ENCODE measurements at regions not wholly inside any gene's neighbourhood (a gene's known extent, or its start where the extent isn't known, plus 50 kb on each side); places are given as distances from the start of the nearest gene placed in this dataset.
"Not testable (repeated sequence)": the region's sequence is repeated elsewhere in the genome, so short reads cannot be mapped to it uniquely, and the experiment has no call there.

DNA sequence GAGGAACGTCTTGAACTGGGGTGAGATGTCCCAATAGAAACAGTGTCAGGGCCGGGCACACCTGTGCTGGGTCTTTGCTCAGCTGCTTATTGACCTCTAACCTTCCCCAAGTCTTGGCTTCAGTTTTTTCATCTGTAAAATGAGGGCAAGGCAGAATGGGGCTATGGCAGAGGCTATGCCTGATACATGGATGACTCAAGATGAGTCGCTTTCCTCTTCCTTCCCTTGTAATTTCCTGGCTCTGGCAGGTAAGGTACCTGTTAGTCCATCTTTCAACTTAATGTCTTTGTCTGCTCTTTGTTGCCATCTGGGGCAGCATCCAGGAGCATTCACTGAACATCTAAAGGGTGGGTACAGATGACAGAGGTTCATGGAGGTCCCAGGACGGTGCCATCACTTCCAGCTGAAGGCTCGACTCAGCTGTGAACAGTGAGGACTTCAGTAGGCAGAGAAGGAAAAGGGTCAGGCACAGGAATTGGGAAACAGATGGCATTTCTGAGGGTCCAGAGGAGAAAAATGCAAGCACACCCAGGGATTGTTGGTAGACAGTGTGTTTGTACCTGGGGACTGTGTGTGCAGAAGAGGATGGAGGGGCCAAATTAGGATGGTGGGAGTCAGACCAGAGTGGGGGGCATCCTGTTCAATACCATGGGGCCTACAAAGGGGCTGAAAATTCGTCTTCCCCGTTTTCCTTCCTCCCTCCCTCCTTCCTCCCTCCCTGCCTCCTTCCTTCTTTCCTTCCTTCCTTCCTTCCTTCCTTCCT is 268.3 kb downstream of the VRK1 start:
- ATAC-seq, result no peak
- no peak for DNase-seq
- intact Hi-C loops (cut with DNase I), result no loop called here

DNA sequence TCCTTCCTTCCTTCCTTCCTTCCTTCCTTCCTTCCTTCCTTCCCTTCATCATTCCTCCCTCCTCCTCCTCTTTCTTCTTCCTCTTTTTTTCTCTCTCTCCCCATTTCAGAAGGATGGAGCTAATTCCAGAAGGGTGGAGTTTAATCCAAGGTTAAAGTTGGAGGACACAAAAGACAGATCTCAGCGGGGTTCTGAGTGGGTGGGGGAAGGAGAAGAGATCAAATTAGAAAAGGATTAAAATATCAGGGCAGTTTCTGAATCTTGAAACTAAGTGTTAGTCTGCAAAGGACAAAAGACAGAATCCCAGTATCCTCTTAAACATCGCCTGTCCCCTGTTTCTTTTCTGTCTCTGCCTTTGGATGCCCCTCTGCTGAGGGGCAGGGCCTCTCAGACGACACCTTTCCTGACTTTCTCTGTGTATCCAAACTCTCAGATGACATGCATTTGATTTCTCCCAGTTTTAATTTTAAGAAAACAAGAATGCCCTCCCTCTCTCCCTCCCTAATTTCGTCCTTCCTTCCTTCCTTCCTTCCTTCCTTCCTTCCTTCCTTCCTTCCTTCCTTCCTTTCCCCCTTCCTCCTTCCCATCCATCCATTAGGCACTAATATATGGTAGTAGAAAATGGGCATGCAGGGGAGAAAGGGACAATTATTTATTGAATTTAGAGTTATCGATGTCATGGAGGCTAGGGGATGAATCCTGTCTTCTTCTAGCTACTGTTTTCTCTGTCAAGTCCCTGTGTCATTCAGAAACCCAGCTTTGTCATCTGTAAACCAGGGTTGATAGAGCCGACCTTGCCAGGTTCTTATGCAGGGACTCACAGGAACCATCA is 269.1 kb downstream of the VRK1 start:
- DNase-seq (no peak), ATAC-seq (no peak)
- intact Hi-C loops (cut with DNase I), result no loop called here

GRCh38 chr14:97068293-97068692 is 271.1 kb downstream of the VRK1 start:
- DNase-seq; intact Hi-C loops (cut with DNase I); ATAC-seq: not testable (repeated sequence)

DNA sequence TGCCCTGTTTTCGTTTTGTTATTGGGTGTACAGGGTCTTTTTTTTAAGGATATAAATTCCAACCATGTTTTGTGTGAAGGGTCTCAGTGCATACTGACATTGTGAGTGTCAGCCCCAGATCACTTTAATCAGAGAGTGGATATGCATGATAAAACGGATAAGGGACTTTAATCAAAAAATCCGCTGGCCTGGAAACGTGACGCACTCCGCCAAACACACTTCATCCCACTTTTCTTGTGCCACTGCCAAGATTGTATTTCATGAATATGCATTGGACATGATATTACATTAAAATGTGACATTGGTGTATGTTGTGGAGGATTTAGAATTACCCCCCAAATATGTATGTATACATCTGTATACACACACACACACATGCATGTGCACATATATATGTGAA is 273.1 kb downstream of the VRK1 start:
- intact Hi-C loops (cut with DNase I), result no loop called here
- DNase-seq (no peak), ATAC-seq (no peak)

- ATAC-seq (no peak), DNase-seq (no peak)
- intact Hi-C loops (cut with DNase I), result no loop called here
Observed at GRCh38 chr14:97071177-97071576, 274.0 kb downstream of the VRK1 start.

DNA sequence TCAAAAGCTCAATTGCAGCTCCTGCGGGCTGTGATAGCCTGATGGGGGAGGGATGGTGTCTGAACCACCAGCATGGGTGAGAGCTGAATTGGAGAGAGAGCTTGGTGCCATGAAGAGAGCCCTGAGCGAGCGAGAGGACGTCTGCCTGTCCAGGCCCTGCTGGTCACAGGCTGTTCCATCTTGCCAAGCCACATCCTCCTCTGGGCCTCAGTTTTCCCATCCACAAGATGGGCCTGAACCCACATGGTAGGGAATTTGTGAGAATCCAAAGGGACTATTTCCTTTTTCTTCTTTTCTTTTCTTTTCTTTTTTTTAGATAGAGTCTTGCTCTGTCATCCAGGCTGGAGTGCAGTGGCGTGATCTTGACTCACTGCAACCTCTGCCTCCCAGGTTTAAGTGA is 276.4 kb downstream of the VRK1 start:
- intact Hi-C loops (cut with DNase I), result no loop called here
- DNase-seq, result no peak

GRCh38 chr14:97074456-97074855 is 277.3 kb downstream of the VRK1 start:
- ATAC-seq, result no peak
- intact Hi-C loops (cut with DNase I), result no loop called here
- no peak for DNase-seq

More for the DNA sequence above, 276.4 kb downstream of the VRK1 start:
- ATAC-seq, result no peak

DNA sequence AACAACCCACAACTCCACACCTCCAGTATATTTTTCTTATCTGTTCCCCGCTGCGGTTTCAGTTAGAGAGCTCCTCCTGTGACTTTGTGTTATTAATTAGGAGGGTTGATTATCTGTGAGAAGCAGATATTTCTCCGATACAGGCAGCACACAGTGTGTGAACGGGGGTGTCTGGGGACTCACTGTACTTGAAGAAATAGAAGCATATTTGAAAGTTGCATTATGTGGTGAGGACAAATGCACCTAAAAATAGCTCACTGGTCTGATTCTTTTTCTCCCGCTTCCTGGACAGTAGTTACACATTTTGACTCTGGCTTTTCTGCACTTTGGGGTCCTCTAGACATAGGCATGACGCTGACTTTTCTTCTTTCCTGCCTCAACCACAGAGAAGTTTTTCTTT is 277.7 kb downstream of the VRK1 start:
- ATAC-seq, result no peak
- DNase-seq, result no peak
- intact Hi-C loops (cut with DNase I), result no loop called here

DNA sequence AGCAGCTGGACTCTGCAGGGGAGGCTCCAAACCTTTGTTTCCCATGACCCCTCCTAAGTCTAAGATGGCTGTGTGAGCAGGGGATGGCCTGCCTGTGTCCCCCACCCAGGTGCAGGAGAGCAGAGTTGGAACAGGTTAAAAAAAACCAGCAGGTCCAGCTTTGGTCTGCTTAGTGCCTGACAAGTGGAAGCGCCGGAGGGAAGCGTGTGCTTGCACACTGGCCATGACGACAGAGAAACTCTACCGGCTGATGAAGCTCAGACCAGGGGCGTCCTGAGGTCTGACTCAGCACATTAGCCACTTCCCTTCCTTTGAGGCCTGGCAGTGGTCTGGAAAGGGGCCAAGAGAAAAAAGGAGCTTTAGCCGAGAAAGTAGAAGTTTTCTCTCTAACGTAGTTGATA is 280.1 kb downstream of the VRK1 start:
- intact Hi-C loops (cut with DNase I), result no loop called here
- DNase-seq (peak; percentile 29), ATAC-seq (peak; percentile 61 to 76)

- DNase-seq (no peak), ATAC-seq (no peak)
- intact Hi-C loops (cut with DNase I), result no loop called here
Observed at GRCh38 chr14:97077687-97078086, 280.5 kb downstream of the VRK1 start.

- ATAC-seq (no peak), DNase-seq (no peak)
- intact Hi-C loops (cut with DNase I), result no loop called here
Observed at GRCh38 chr14:97080991-97081390, 283.8 kb downstream of the VRK1 start.

- no peak for DNase-seq
- intact Hi-C loops (cut with DNase I), result no loop called here
- no peak for ATAC-seq
Observed at GRCh38 chr14:97095269-97095668, 298.1 kb downstream of the VRK1 start.

DNA sequence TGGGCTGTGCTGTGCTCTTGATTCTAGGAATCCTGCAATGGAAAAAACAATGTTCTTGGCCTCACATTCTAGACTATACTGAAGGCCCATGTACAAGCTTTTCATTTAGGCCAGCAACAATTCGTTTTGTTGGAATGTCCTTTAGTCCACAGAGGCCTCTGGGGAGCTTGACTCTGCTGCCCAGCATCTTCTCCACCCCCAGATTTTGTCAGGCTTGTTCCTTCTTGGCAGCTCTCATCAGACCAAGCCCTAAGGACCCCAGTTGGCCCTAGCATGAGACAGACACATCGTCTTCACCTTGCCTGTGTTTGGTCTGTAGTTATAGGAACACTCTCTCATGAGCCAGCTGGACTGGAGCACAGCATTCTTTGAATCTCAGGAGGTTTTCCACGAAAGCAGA is 300.1 kb downstream of the VRK1 start:
- intact Hi-C loops (cut with DNase I), result no loop called here
- DNase-seq (no peak), ATAC-seq (no peak)

GRCh38 chr14:97100306-97100705 is 303.1 kb downstream of the VRK1 start:
- intact Hi-C loops (cut with DNase I), result no loop called here
- DNase-seq (no peak), ATAC-seq (no peak)

DNA sequence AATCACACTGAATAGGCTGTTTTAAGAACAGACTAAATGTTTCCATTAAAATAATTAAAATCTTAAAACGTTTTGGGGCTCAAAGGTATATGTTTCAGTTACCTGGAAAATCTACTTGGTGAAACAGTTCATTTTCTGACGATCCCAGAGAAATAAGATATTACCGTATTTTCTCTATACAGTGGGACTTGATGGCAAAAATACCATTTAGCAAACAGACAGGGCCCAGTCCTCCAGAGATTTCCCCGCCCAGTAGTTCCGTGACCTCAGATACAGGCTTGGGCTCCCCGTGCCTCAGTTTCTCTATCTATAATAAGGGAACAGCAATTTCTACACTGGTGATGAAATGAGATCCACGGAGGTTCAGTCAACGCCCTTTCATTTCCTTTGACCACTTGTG is 304.4 kb downstream of the VRK1 start:
- intact Hi-C loops (cut with DNase I), result no loop called here
- no peak for ATAC-seq
- no peak for DNase-seq

DNA sequence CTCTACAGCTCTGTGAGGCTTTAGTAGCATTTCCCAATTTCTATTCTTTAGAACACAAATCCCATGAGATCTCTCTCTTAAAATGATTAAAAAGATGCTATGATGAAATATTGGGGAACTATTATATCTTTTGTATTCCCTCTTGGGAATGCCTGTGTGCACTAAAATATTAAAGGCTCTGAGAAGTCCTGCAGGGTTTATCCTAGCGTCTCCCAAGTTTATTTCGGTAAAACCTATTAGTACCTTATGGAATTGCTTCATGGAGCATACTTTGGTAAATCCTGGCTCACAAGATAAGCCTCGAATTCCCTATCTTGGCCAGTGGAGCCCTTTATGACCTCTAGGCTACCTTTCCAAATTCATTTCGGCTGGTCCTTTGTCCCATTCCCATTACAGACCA is 306.8 kb downstream of the VRK1 start:
- intact Hi-C loops (cut with DNase I), result no loop called here
- DNase-seq (no peak), ATAC-seq (no peak)

- DNase-seq (no peak), ATAC-seq (no peak)
- intact Hi-C loops (cut with DNase I), result no loop called here
Observed at GRCh38 chr14:97106166-97106565, 309.0 kb downstream of the VRK1 start.

DNA sequence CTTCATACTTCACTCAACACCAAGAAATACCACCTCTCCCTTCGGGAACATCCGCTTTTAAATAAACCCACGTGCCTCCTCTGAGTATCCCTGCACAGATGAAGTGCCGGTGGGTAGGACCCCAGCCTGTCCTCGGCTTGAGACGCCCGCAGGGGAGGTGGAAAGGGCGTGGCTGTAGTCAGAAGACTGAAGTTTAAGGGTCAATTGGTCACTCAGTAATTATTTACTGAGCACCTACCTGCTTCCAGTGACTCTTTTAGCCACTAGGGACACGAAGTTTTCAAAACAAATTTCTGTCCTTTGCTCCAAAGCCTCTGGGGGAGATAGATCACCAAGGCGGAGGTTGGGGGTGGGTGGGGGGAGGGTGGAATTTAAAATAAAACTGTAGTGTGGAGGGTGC is 309.4 kb downstream of the VRK1 start:
- ATAC-seq (no peak), DNase-seq (no peak)
- intact Hi-C loops (cut with DNase I), result no loop called here

DNA sequence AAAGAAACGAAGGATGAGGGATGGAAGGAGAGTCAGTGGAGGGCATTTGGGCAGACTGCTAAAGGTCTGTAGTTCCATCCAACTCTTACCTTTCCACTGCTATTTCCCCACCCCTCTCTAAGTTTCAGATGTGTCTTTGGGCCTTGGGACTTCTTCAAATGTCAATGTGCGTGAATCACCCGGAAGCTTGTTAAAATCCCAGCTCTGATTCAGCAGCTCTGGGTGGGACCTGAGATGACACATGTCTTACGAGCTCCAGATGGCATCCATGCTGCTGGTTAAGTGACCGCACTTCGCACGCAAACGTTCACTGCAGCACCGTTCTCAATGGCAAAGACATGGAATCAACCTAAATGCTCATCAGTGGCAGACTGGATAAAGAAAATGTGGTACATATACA is 309.9 kb downstream of the VRK1 start:
- ATAC-seq (no peak), DNase-seq (no peak)
- intact Hi-C loops (cut with DNase I), result no loop called here

DNA sequence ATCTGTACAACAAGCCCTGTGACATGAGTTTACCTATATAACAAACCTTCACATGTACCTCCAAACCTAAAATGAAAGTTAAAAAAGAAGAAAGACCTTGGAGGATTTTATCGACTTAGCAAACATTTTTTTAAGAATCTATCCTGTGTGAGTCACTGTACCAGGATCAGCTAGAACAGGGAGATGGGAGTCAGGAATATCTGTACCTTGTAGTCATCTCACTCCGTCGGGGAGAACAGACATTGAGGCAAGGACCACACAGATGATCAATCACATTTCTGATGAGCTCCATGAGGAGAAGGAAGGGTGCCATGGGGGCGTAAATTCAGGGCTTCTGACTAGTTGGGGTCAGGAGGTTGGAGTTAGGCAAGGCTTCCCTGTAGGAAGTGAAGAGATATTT is 310.6 kb downstream of the VRK1 start:
- intact Hi-C loops (cut with DNase I), result no loop called here
- no peak for DNase-seq
- ATAC-seq, result no peak

DNA sequence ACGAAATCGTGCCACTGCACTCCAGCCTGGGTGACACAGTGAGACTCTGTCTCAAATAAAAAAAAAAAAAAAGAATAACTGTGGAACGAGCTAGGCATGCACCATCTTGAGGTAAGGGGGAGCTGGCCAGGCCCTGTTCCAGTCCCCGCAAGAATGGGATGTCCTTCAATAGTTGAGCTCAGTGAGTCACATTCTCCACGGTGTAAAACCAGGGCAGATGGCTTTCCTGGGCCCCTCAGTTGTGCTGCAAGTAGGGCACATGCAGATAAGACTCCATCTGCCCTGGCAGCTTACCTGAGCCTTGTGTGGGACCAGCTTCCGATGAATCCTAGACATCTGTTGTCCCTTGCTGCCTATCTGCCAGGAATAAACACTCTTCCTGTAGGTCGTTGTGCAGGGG is 312.1 kb downstream of the VRK1 start:
- DNase-seq (no peak), ATAC-seq (no peak)
- intact Hi-C loops (cut with DNase I), result no loop called here

All from left cardiac atrium (tissue), 4 donors.